CD4-positive, alpha-beta T cell (primary cell): ENCODE measurements at regions not wholly inside any gene's neighbourhood (a gene's known extent, or its start where the extent isn't known, plus 50 kb on each side); places are given as distances from the start of the nearest gene placed in this dataset.

ENCODE experiments used
- ATAC-seq: fragments of 200-7000 bp; cut with Tn5 transposase; one replicate; pipeline ENCODE4 v1.10.0; 2022; ENCODE audit warnings: mild to moderate bottlenecking; ENCODE audit not compliant: poor library complexity
- CTCF ChIA-PET: fragments of 350-600 bp; sonication (Branson Sonifier 250); formaldehyde crosslinking; loops from one replicate; lab custom pipeline; 2021; ENCODE audit warnings: antibody characterized with exemption, inconsistent platforms; lab: Charles Lee
- POLR2A ChIA-PET: fragments of 350-600 bp; sonication (Branson Sonifier 250); formaldehyde crosslinking; loops from one replicate; lab custom pipeline; 2021; ENCODE audit warnings: antibody characterized with exemption, inconsistent platforms; lab: Charles Lee
- DNase-seq, 14 experiments: peaks; one replicate each; pipeline ENCODE4 v3.0.0-alpha.2; 2013 to 2020; ENCODE audit warnings: mixed read lengths in 2 of 14
- H3K27ac ChIP-seq, 2 donors: one replicate each; pipeline versions ENCODE4 v1.5.1 to v1.7.0; 2013; ENCODE audit warnings: low read length in 2 of 2, low read depth in 1 of 2, mild to moderate bottlenecking in 1 of 2
- H3K27me3 ChIP-seq, 2 experiments: 1 replicate in 1 of 2; 2 replicates in 1 of 2; pipeline versions ENCODE4 v1.6.1 to v1.7.0; 2013; ENCODE audit warnings: low read length in 2 of 2, control low read depth in 1 of 2, mild to moderate bottlenecking in 1 of 2, moderate library complexity in 1 of 2; ENCODE audit not compliant: insufficient read depth in 2 of 2, control insufficient read depth in 1 of 2
- H3K36me3 ChIP-seq: one replicate; pipeline ENCODE4 v1.6.1; 2013; ENCODE audit warnings: low read length, control low read depth; ENCODE audit not compliant: insufficient read depth
- H3K4me1 ChIP-seq: one replicate; pipeline ENCODE4 v1.6.1; 2013; ENCODE audit warnings: low read length, control low read depth; ENCODE audit not compliant: insufficient read depth
- H3K4me3 ChIP-seq: one replicate; pipeline ENCODE4 v1.5.1; 2013; ENCODE audit warnings: mild to moderate bottlenecking, low read length, moderate library complexity
- H3K9me3 ChIP-seq, 2 experiments: 1 replicate in 1 of 2; 2 replicates in 1 of 2; pipeline versions ENCODE4 v1.6.1 to v1.7.0; 2013; ENCODE audit warnings: low read length in 2 of 2, mild to moderate bottlenecking in 2 of 2, control low read depth in 1 of 2, moderate library complexity in 1 of 2; ENCODE audit not compliant: control insufficient read depth in 1 of 2, insufficient read depth in 1 of 2
- H3K27ac Mint-ChIP-seq: one replicate; pipeline ENCODE4 v1.8.0; 2020; ENCODE audit warnings: mixed read lengths
- H3K27me3 Mint-ChIP-seq: one replicate; pipeline ENCODE4 v1.8.0; 2021; ENCODE audit warnings: mixed read lengths
- H3K36me3 Mint-ChIP-seq: one replicate; pipeline ENCODE4 v1.8.0; 2021; ENCODE audit warnings: low read depth, mixed read lengths
- H3K4me1 Mint-ChIP-seq: one replicate; pipeline ENCODE4 v1.8.0; 2021; ENCODE audit warnings: low read depth, mixed read lengths
- H3K4me3 Mint-ChIP-seq: one replicate; pipeline ENCODE4 v1.8.0; 2020; ENCODE audit warnings: mild to moderate bottlenecking, mixed read lengths
- H3K9me3 Mint-ChIP-seq: one replicate; pipeline ENCODE4 v1.8.0; 2020; ENCODE audit warnings: mixed read lengths
- CTCF ChIP-seq: fragments of 200-600 bp; IDR thresholded peaks from one replicate; pipeline ENCODE4 v1.8.0; 2022; ENCODE audit warnings: antibody characterized with exemption, mild to moderate bottlenecking
- intact Hi-C, 2 experiments: fragments of 100-400 bp; cut with DNase I in 1 of 2; cut with micrococcal nuclease in 1 of 2; formaldehyde crosslinking; loops; one replicate each; pipeline versions ENCODE4 v1.15.1 to v1.9.0; 2023 to 2025; cut with DNase I, micrococcal nuclease

- no peak for DNase-seq
- no peaks in the 10 kb centered on the region for H3K27me3 ChIP-seq
- Mint-ChIP-seq H3K27ac (no peak overlapping the region), H3K36me3 (no peaks in the 10 kb centered on the region), H3K9me3 (no peaks in the 10 kb centered on the region), H3K4me3 (no peak overlapping the region), H3K27me3 (no peaks in the 10 kb centered on the region), H3K4me1 (no peaks in the 10 kb centered on the region)
- POLR2A ChIA-PET: no interaction called here
- no peaks in the 10 kb centered on the region for H3K36me3 ChIP-seq
- no peaks in the 10 kb centered on the region for H3K4me1 ChIP-seq
- no peaks in the 10 kb centered on the region for H3K9me3 ChIP-seq
- intact Hi-C loops: no loop called here
- ATAC-seq: no peak
- no peak overlapping the region for H3K4me3 ChIP-seq
- no peak overlapping the region for H3K27ac ChIP-seq
- no peak for TF ChIP-seq CTCF
- CTCF ChIA-PET: no interaction called here
These were observed 64.3 kb upstream of the EMCN start for GRCh38 chr4:100582146-100582545.

GRCh38 chr4:100581337-100581736 is 63.5 kb upstream of the EMCN start:
- Histone ChIP-seq H3K36me3 (no peaks in the 10 kb centered on the region), H3K27ac (no peak overlapping the region), H3K4me3 (no peak overlapping the region), H3K9me3 (no peaks in the 10 kb centered on the region), H3K4me1 (no peaks in the 10 kb centered on the region), H3K27me3 (no peaks in the 10 kb centered on the region)
- ChIA-PET CTCF (no interaction called here), POLR2A (no interaction called here)
- H3K9me3 Mint-ChIP-seq: no peaks in the 10 kb centered on the region
- no peaks in the 10 kb centered on the region for H3K36me3 Mint-ChIP-seq
- DNase-seq: no peak
- no peak overlapping the region for H3K4me3 Mint-ChIP-seq
- TF ChIP-seq CTCF: no peak
- H3K27me3 Mint-ChIP-seq: no peaks in the 10 kb centered on the region
- no peak overlapping the region for H3K27ac Mint-ChIP-seq
- intact Hi-C loops: no loop called here
- no peak for ATAC-seq
- H3K4me1 Mint-ChIP-seq: no peaks in the 10 kb centered on the region

GRCh38 chr4:100576570-100576969 is 58.7 kb upstream of the EMCN start:
- intact Hi-C loops: no loop called here
- POLR2A ChIA-PET: no interaction called here
- ATAC-seq (no peak), DNase-seq (no peak)
- no peak for TF ChIP-seq CTCF
- Histone ChIP-seq H3K36me3 (no peaks in the 10 kb centered on the region), H3K4me3 (no peak overlapping the region), H3K9me3 (no peaks in the 10 kb centered on the region), H3K4me1 (no peaks in the 10 kb centered on the region), H3K27me3 (no peaks in the 10 kb centered on the region), H3K27ac (no peak overlapping the region)
- H3K36me3 Mint-ChIP-seq: no peaks in the 10 kb centered on the region
- H3K27me3 Mint-ChIP-seq: no peaks in the 10 kb centered on the region
- H3K4me3 Mint-ChIP-seq: no peak overlapping the region
- H3K27ac Mint-ChIP-seq: no peak overlapping the region
- no peaks in the 10 kb centered on the region for H3K4me1 Mint-ChIP-seq
- H3K9me3 Mint-ChIP-seq: no peaks in the 10 kb centered on the region
- CTCF ChIA-PET: no interaction called here
